Neural cell (in vitro differentiated cells): ENCODE measurements at regions not wholly inside any gene's neighbourhood (a gene's known extent, or its start where the extent isn't known, plus 50 kb on each side); places are given as distances from the start of the nearest gene placed in this dataset.

Source experiments
- H2AFZ ChIP-seq: fragments of 200-600, 300-800 bp; sonication (generic), shearing (Covaris generic); 2 replicates; pipeline ENCODE4 v1.6.0; 2014; ENCODE audit warnings: low read depth, mild to moderate bottlenecking, antibody characterized with exemption, low read length, moderate library complexity
- H3F3A ChIP-seq: fragments of 200-600 bp; shearing (Covaris generic); 2 replicates; pipeline ENCODE4 v1.6.1; 2016; ENCODE audit warnings: mild to moderate bottlenecking, moderate library complexity, mixed read lengths, antibody characterized with exemption, low read length; ENCODE audit not compliant: insufficient read depth, poor library complexity, severe bottlenecking
- H3K27ac ChIP-seq: fragments of 200-600, 300-800 bp; sonication (generic), shearing (Covaris generic); 2 replicates; pipeline ENCODE4 v1.5.1; 2014; ENCODE audit warnings: mild to moderate bottlenecking, low read length, moderate library complexity
- H3K27me3 ChIP-seq: fragments of 300-800, 200-600 bp; sonication (generic), shearing (Covaris generic); 2 replicates; pipeline ENCODE4 v1.6.0; 2014; ENCODE audit warnings: mild to moderate bottlenecking, low read depth, low read length, moderate library complexity; ENCODE audit not compliant: insufficient read depth
- H3K36me3 ChIP-seq: fragments of 300-800, 200-600 bp; sonication (generic), shearing (Covaris generic); 2 replicates; pipeline ENCODE4 v1.5.1; 2014; ENCODE audit warnings: mild to moderate bottlenecking, antibody characterized with exemption, low read length, moderate library complexity; ENCODE audit not compliant: insufficient read depth
- H3K4me2 ChIP-seq: fragments of 300-800, 200-600 bp; sonication (generic), shearing (Covaris generic); 2 replicates; pipeline ENCODE4 v1.6.0; 2014; ENCODE audit warnings: mild to moderate bottlenecking, low read length
- H3K4me3 ChIP-seq: fragments of 300-800, 200-600 bp; sonication (generic), shearing (Covaris generic); 2 replicates; pipeline ENCODE4 v1.5.1; 2014; ENCODE audit warnings: mild to moderate bottlenecking, low read length, moderate library complexity
- H3K79me2 ChIP-seq: fragments of 200-600 bp; shearing (Covaris generic); replicated peaks from 2 replicates; pipeline ENCODE4 v1.6.0; 2014; ENCODE audit warnings: mild to moderate bottlenecking, low read length, moderate library complexity; ENCODE audit not compliant: insufficient read depth
- H3K9ac ChIP-seq: fragments of 300-800, 200-600 bp; sonication (generic), shearing (Covaris generic); 2 replicates; pipeline ENCODE4 v1.6.1; 2016; ENCODE audit warnings: mild to moderate bottlenecking, low read length, mixed read lengths
- H3K9me2 ChIP-seq: fragments of 200-600 bp; shearing (Covaris generic); 2 replicates; pipeline ENCODE4 v1.6.1; 2016; ENCODE audit warnings: mild to moderate bottlenecking, low read length, mixed read lengths; ENCODE audit not compliant: insufficient read depth
- H3K9me3 ChIP-seq: fragments of 200-600, 300-800 bp; sonication (generic), shearing (Covaris generic); 2 replicates; pipeline ENCODE4 v1.6.1; 2016; ENCODE audit warnings: mild to moderate bottlenecking, mixed run types, low read length, moderate library complexity, mixed read lengths
- H4K20me1 ChIP-seq: fragments of 200-600 bp; shearing (Covaris generic); 2 replicates; pipeline ENCODE4 v1.6.1; 2016; ENCODE audit warnings: mild to moderate bottlenecking, mixed run types; ENCODE audit not compliant: insufficient read depth
- EP300 ChIP-seq: fragments of 450-650 bp; conservative IDR thresholded peaks from 2 replicates; pipeline ENCODE4 v1.6.1; 2014; ENCODE audit warnings: antibody characterized with exemption, mild to moderate bottlenecking, moderate library complexity; ENCODE audit not compliant: poor library complexity, severe bottlenecking
- EZH2 ChIP-seq: fragments of 200-600, 300-800 bp; shearing (Covaris generic), sonication (generic); IDR thresholded peaks from 2 replicates; pipeline ENCODE4 v1.6.1; 2014; ENCODE audit warnings: antibody characterized with exemption, low read length, borderline replicate concordance, mild to moderate bottlenecking; ENCODE audit not compliant: insufficient read depth, poor library complexity, severe bottlenecking
- MXI1 ChIP-seq: fragments of 450-650 bp; conservative IDR thresholded peaks from 2 replicates; pipeline ENCODE4 v1.6.1; 2014; ENCODE audit warnings: antibody characterized with exemption, mild to moderate bottlenecking; ENCODE audit not compliant: poor library complexity, severe bottlenecking
- POLR2AphosphoS5 ChIP-seq: IDR thresholded peaks from 2 replicates; pipeline ENCODE4 v1.6.1; 2012
- RAD21 ChIP-seq: fragments of 450-650 bp; conservative IDR thresholded peaks from 2 replicates; pipeline ENCODE4 v1.6.1; 2014; ENCODE audit warnings: antibody characterized with exemption, mild to moderate bottlenecking, moderate library complexity
- REST ChIP-seq: IDR thresholded peaks from 2 replicates; pipeline ENCODE4 v1.6.1; 2012; ENCODE audit warnings: borderline replicate concordance
- SMC3 ChIP-seq: fragments of 450-650 bp; conservative IDR thresholded peaks from 2 replicates; pipeline ENCODE4 v1.6.1; 2014; ENCODE audit warnings: antibody characterized with exemption, mild to moderate bottlenecking, moderate library complexity; ENCODE audit not compliant: poor library complexity
- TAF1 ChIP-seq: IDR thresholded peaks from 2 replicates; pipeline ENCODE4 v1.6.1; 2012; ENCODE audit warnings: low read depth
- TF ChIP-seq, protein P1 (sequence below): fragments of 450-650 bp; IDR thresholded peaks from 2 replicates; pipeline ENCODE4 v1.5.1; 2014; ENCODE audit warnings: antibody characterized with exemption, mild to moderate bottlenecking, moderate library complexity; ENCODE audit not compliant: poor library complexity, severe bottlenecking

- H3K36me3 ChIP-seq, result no peaks in the 10 kb centered on the region
- H3K4me2 ChIP-seq, result no peak overlapping the region
- H3K27me3 ChIP-seq, result no peaks in the 10 kb centered on the region
- no peak overlapping the region for H3K4me3 ChIP-seq
- no peaks in the 10 kb centered on the region for H3K9me2 ChIP-seq
- H2AFZ ChIP-seq, result no peak overlapping the region
- no peaks in the 10 kb centered on the region for H3F3A ChIP-seq
- no peaks in the 10 kb centered on the region for H3K9me3 ChIP-seq
- TF ChIP-seq REST (no peak), EZH2 (no peak), RAD21 (no peak), TAF1 (no peak), EP300 (no peak), POLR2AphosphoS5 (no peak), SMC3 (no peak), MXI1 (no peak)
- TF ChIP-seq, protein P1, sequence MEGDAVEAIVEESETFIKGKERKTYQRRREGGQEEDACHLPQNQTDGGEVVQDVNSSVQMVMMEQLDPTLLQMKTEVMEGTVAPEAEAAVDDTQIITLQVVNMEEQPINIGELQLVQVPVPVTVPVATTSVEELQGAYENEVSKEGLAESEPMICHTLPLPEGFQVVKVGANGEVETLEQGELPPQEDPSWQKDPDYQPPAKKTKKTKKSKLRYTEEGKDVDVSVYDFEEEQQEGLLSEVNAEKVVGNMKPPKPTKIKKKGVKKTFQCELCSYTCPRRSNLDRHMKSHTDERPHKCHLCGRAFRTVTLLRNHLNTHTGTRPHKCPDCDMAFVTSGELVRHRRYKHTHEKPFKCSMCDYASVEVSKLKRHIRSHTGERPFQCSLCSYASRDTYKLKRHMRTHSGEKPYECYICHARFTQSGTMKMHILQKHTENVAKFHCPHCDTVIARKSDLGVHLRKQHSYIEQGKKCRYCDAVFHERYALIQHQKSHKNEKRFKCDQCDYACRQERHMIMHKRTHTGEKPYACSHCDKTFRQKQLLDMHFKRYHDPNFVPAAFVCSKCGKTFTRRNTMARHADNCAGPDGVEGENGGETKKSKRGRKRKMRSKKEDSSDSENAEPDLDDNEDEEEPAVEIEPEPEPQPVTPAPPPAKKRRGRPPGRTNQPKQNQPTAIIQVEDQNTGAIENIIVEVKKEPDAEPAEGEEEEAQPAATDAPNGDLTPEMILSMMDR, result no peak
- no peak overlapping the region for H3K27ac ChIP-seq
- H3K9ac ChIP-seq, result no peak overlapping the region
- no peaks in the 10 kb centered on the region for H4K20me1 ChIP-seq
- no peaks in the 10 kb centered on the region for H3K79me2 ChIP-seq
These were observed 719.4 kb downstream of the EPM2A start for GRCh38 chr6:145015739-145016558.

DNA sequence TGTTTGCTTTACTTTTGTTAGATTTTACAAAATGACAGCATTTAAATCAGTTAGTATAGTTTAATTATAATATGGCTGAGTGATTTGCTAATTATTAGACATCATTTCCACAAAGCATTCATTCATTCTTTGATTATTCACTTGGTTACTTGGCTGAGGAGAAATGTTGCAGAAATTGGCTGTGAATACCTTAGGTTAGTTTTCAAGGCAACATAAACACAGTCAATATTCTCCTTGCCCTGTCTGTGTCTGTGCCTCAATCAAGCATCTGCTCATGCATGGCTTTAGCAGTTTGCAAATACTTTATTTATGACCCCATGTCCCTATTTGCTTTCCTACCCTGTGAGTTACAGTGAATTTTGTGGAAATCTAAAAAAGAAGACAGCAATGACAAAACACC, 718.3 kb downstream of the EPM2A start:
- Histone ChIP-seq H4K20me1 (no peaks in the 10 kb centered on the region), H3K9ac (no peak overlapping the region), H3K36me3 (no peaks in the 10 kb centered on the region), H3K4me2 (no peak overlapping the region), H3K27ac (no peak overlapping the region), H3K27me3 (no peaks in the 10 kb centered on the region), H3K9me3 (no peaks in the 10 kb centered on the region), H3K79me2 (no peaks in the 10 kb centered on the region), H3K4me3 (no peak overlapping the region), H3K9me2 (no peaks in the 10 kb centered on the region), H3F3A (no peaks in the 10 kb centered on the region), H2AFZ (no peak overlapping the region)
- TF ChIP-seq SMC3 (no peak), EZH2 (no peak), RAD21 (no peak), EP300 (no peak), TAF1 (no peak), REST (no peak), POLR2AphosphoS5 (no peak), MXI1 (no peak)
- TF ChIP-seq, protein P1, result no peak
